Thoracic aorta (tissue), 2 donors: ENCODE measurements at regions not wholly inside any gene's neighbourhood (a gene's known extent, or its start where the extent isn't known, plus 50 kb on each side); places are given as distances from the start of the nearest gene placed in this dataset.

ENCODE experiments used
- ATAC-seq: fragments of 150-250 bp; one replicate; pipeline ENCODE4 v1.8.0; 2017; ENCODE audit warnings: low read depth; ENCODE audit not compliant: insufficient number of reproducible peaks, low FRiP score
- DNase-seq: peaks from one replicate; pipeline ENCODE4 v3.0.0-alpha.2; 2020; ENCODE audit warnings: low spot score
- H3K27ac ChIP-seq, 2 donors: fragments of 200-600 bp; sonication (generic); 1 replicate in 1 of 2; 2 replicates in 1 of 2; pipeline ENCODE4 v1.5.1; 2016; ENCODE audit warnings: mild to moderate bottlenecking in 2 of 2, moderate library complexity in 2 of 2
- H3K27me3 ChIP-seq: fragments of 200-600 bp; sonication (generic); replicated peaks from 2 replicates; pipeline ENCODE4 v1.6.0; 2016; ENCODE audit warnings: mild to moderate bottlenecking; ENCODE audit not compliant: insufficient read depth
- H3K36me3 ChIP-seq: fragments of 200-600 bp; sonication (generic); one replicate; pipeline ENCODE4 v1.5.1; 2016
- H3K4me1 ChIP-seq, 2 donors: fragments of 200-600 bp; sonication (generic); 1 replicate in 1 of 2; 2 replicates in 1 of 2; pipeline versions ENCODE4 v1.5.1 to v1.6.0; 2016; ENCODE audit warnings: low read depth in 2 of 2, mild to moderate bottlenecking in 1 of 2; ENCODE audit not compliant: control insufficient read depth in 1 of 2
- H3K4me3 ChIP-seq: fragments of 200-600 bp; sonication (generic); 2 replicates; pipeline ENCODE4 v1.5.1; 2016; ENCODE audit warnings: mild to moderate bottlenecking
- H3K9me3 ChIP-seq: fragments of 200-600 bp; sonication (generic); 2 replicates; pipeline ENCODE4 v1.5.1; 2016
- CTCF ChIP-seq: fragments of 200-600 bp; sonication (generic); IDR thresholded peaks from one replicate; pipeline ENCODE4 v1.5.1; 2019; ENCODE audit warnings: antibody characterized with exemption

GRCh38 chr4:35175487-35175886, 1068.8 kb downstream of the ARAP2 start:
- Histone ChIP-seq H3K27me3 (no peaks in the 10 kb centered on the region), H3K36me3 (no peaks in the 10 kb centered on the region), H3K4me1 (no peaks in the 10 kb centered on the region), H3K27ac (no peak overlapping the region), H3K4me3 (no peak overlapping the region), H3K9me3 (no peaks in the 10 kb centered on the region)
- no peak for ATAC-seq
- TF ChIP-seq CTCF, result no peak
- DNase-seq, result no peak

- ATAC-seq (no peak), DNase-seq (no peak)
- Histone ChIP-seq H3K27ac (no peak overlapping the region), H3K9me3 (no peaks in the 10 kb centered on the region), H3K4me3 (no peak overlapping the region), H3K4me1 (no peaks in the 10 kb centered on the region), H3K27me3 (no peaks in the 10 kb centered on the region), H3K36me3 (no peaks in the 10 kb centered on the region)
- no peak for TF ChIP-seq CTCF
Measured at GRCh38 chr4:35175894-35176293, 1068.4 kb downstream of the ARAP2 start.

GRCh38 chr4:35182451-35182850, 1061.9 kb downstream of the ARAP2 start:
- Histone ChIP-seq H3K4me3 (no peak overlapping the region), H3K4me1 (no peaks in the 10 kb centered on the region), H3K27ac (no peak overlapping the region), H3K36me3 (no peaks in the 10 kb centered on the region), H3K27me3 (no peaks in the 10 kb centered on the region), H3K9me3 (no peaks in the 10 kb centered on the region)
- no peak for TF ChIP-seq CTCF
- DNase-seq (no peak), ATAC-seq (no peak)

GRCh38 chr4:35189988-35190613, 1054.2 kb downstream of the ARAP2 start:
- Histone ChIP-seq H3K27ac (no peak overlapping the region), H3K9me3 (no peaks in the 10 kb centered on the region), H3K36me3 (no peaks in the 10 kb centered on the region), H3K4me1 (no peaks in the 10 kb centered on the region), H3K27me3 (no peaks in the 10 kb centered on the region), H3K4me3 (no peak overlapping the region)
- no peak for ATAC-seq
- no peak for DNase-seq
- TF ChIP-seq CTCF, result no peak

- ATAC-seq, result no peak
Measured at GRCh38 chr4:35201403-35201802, 1042.9 kb downstream of the ARAP2 start.

More at GRCh38 chr4:35201403-35201802, 1042.9 kb downstream of the ARAP2 start:
- DNase-seq, result no peak
- TF ChIP-seq CTCF, result no peak
- Histone ChIP-seq H3K27me3 (no peaks in the 10 kb centered on the region), H3K36me3 (no peaks in the 10 kb centered on the region), H3K9me3 (no peaks in the 10 kb centered on the region), H3K4me1 (no peaks in the 10 kb centered on the region), H3K4me3 (no peak overlapping the region), H3K27ac (no peak overlapping the region)
